Ishikawa (cell line): ENCODE measurements at regions not wholly inside any gene's neighbourhood (a gene's known extent, or its start where the extent isn't known, plus 50 kb on each side); places are given as distances from the start of the nearest gene placed in this dataset.

ENCODE experiments used
- CEBPB ChIP-seq: IDR thresholded peaks from 2 replicates; pipeline ENCODE4 v1.6.1; 2012
- CREB1 ChIP-seq: IDR thresholded peaks from 2 replicates; pipeline ENCODE4 v1.6.1; 2012; ENCODE audit warnings: low read depth
- EGR1 ChIP-seq: IDR thresholded peaks from 2 replicates; pipeline ENCODE4 v1.6.1; 2012
- EP300 ChIP-seq: IDR thresholded peaks from 2 replicates; pipeline ENCODE4 v1.6.1; 2012; ENCODE audit warnings: borderline replicate concordance
- MAX ChIP-seq: IDR thresholded peaks from 2 replicates; pipeline ENCODE4 v1.6.1; 2012
- NFIC ChIP-seq: IDR thresholded peaks from 2 replicates; pipeline ENCODE4 v1.6.1; 2012
- RAD21 ChIP-seq: IDR thresholded peaks from 2 replicates; pipeline ENCODE4 v1.6.1; 2012; ENCODE audit warnings: low read depth
- REST ChIP-seq: IDR thresholded peaks from 2 replicates; pipeline ENCODE4 v1.6.1; 2012; ENCODE audit warnings: low read depth, mild to moderate bottlenecking
- TEAD4 ChIP-seq: IDR thresholded peaks from 2 replicates; pipeline ENCODE4 v1.6.1; 2012
- ZBTB7A ChIP-seq: IDR thresholded peaks from 2 replicates; pipeline ENCODE4 v1.6.1; 2012; ENCODE audit warnings: low read depth

DNA sequence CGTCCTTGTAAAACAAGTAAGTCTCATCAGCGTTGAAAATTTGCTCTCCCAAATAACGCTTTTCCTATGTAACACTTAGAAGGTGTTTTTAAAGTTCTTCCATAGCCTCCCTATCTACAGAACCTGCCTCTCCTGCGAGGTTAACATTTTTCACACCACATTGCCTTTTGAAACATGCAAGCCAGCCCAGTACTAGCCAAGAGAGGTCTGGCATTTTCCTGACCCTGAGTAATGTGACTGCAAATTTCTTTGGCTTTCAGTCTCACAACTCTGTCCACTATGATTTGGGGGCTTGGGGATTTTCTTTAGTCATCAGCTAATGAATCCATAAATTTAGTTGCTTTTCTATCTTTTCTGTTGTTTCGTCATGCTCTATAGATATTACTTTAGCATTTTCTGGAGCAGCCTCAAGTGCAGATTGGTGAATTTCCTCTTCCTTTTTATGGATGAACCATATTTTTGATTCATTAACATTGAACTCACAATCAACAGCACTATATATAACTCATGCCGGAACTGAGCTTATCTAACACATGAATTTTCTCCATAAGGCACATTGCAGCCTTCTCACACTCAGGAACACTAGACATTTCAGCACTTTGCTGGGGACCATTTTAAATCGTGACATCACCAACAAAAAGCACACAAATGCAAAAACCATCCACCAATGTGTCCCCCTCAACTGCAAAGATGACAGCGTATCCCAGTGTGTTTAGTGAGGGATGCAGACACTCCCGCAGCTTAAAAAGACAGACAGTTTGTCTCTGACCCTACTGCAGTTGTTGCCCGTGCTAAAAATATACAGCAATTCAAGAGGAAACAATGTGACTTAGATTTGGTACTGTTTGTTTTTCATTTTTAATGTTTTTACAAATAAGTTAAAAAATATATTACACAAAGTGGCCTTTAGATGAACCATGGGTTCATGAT lies 77.2 kb upstream of the SPATA31C2 start:
- no peak for TF ChIP-seq EP300
- TF ChIP-seq RAD21, result no peak
- no peak for TF ChIP-seq MAX
- TF ChIP-seq TEAD4, result no peak
- TF ChIP-seq EGR1, result no peak
- TF ChIP-seq CEBPB, result no peak
- TF ChIP-seq REST, result no peak
- no peak for TF ChIP-seq CREB1
- no peak for TF ChIP-seq NFIC
- no peak for TF ChIP-seq ZBTB7A
